ENCODE measurements at regions not wholly inside any gene's neighbourhood (a gene's known extent, or its start where the extent isn't known, plus 50 kb on each side); places are given as distances from the start of the nearest gene placed in this dataset.

DNA sequence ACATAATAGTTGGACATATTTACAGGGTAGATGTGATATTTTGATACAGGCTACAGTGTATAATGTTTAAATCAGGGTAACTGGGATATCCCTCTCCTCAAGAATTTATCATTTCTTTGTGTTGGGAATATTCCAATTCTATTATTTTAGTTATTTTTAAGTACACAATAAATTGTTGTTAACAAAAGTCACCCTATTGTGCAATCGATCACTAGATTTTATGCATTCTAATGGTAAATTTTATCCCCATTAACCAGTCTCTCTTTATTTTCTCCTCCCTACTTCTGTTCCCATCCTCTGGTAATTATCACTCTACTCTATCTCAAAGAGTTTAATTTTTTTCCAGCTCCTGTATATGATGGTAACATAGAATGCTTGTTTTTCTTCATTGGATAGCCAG is 1631.9 kb upstream of the PABPC4L start:
- H3K4me3 ChIP-seq, result no peak overlapping the region
- WGBS, 4 donors, result 60 to 76% (median 61%) methylated on average over 1 of the region's 1 CpG
- H3K9me3 ChIP-seq (replicated peaks in 1 of 3), result no peaks in the 10 kb centered on the region
- no peak for DNase-seq
- no peak overlapping the region for H3K27ac ChIP-seq
- intact Hi-C loops (cut with DNase I), result no loop called here
- no peaks in the 10 kb centered on the region for H3K27me3 ChIP-seq
- TF ChIP-seq POLR2A (IDR thresholded peaks at IDR 0.05), result no peak
- TF ChIP-seq, protein P1, sequence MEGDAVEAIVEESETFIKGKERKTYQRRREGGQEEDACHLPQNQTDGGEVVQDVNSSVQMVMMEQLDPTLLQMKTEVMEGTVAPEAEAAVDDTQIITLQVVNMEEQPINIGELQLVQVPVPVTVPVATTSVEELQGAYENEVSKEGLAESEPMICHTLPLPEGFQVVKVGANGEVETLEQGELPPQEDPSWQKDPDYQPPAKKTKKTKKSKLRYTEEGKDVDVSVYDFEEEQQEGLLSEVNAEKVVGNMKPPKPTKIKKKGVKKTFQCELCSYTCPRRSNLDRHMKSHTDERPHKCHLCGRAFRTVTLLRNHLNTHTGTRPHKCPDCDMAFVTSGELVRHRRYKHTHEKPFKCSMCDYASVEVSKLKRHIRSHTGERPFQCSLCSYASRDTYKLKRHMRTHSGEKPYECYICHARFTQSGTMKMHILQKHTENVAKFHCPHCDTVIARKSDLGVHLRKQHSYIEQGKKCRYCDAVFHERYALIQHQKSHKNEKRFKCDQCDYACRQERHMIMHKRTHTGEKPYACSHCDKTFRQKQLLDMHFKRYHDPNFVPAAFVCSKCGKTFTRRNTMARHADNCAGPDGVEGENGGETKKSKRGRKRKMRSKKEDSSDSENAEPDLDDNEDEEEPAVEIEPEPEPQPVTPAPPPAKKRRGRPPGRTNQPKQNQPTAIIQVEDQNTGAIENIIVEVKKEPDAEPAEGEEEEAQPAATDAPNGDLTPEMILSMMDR (IDR thresholded peaks at IDR 0.05), result no peak
- no peaks in the 10 kb centered on the region for H3K4me1 ChIP-seq (replicated peaks in 1 of 2)
- no peaks in the 10 kb centered on the region for H3K36me3 ChIP-seq (replicated peaks in 1 of 2)

- Histone ChIP-seq H3K27ac (no peak overlapping the region), H3K9me3 (replicated peaks in 1 of 3) (no peaks in the 10 kb centered on the region), H3K27me3 (no peaks in the 10 kb centered on the region), H3K36me3 (replicated peaks in 1 of 2) (no peaks in the 10 kb centered on the region), H3K4me1 (replicated peaks in 1 of 2) (no peaks in the 10 kb centered on the region), H3K4me3 (no peak overlapping the region)
- intact Hi-C loops (cut with DNase I), result no loop called here
- DNase-seq, result no peak
- 60 to 71% (median 63%) methylated on average over 3 of the region's 3 CpGs for WGBS, 4 donors
- no peak for TF ChIP-seq POLR2A (IDR thresholded peaks at IDR 0.05)
- TF ChIP-seq, protein P1 (IDR thresholded peaks at IDR 0.05), result no peak
Measured at GRCh38 chr4:135824759-135825296, 1623.2 kb upstream of the PABPC4L start.

DNA sequence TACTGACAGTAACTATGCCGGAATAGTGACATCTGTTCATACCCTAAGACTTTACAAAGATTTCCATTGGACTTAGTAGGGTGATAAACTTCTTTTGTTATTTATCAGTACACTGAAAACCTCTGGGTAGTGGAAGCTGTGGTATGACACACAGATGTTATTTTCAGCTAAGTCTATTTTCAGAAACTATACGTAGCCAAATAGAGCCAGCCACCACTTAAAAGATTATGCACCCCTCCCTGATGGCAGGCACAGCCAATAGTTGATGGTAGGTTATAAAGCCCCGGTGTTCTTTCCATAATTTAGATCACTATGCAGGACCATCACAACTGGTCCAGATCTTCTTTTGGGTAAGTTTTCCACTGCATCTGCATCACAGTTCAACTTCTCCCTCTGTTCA is 1603.2 kb upstream of the PABPC4L start:
- no peaks in the 10 kb centered on the region for H3K9me3 ChIP-seq (replicated peaks in 1 of 3)
- no peak for DNase-seq
- H3K36me3 ChIP-seq (replicated peaks in 1 of 2), result no peaks in the 10 kb centered on the region
- H3K27ac ChIP-seq, result no peak overlapping the region
- 75 to 82% (median 79%) methylated on average over 3 of the region's 3 CpGs for WGBS, 4 donors
- H3K4me3 ChIP-seq, result no peak overlapping the region
- no peaks in the 10 kb centered on the region for H3K27me3 ChIP-seq
- intact Hi-C loops (cut with DNase I), result no loop called here
- no peaks in the 10 kb centered on the region for H3K4me1 ChIP-seq (replicated peaks in 1 of 2)
- no peak for TF ChIP-seq POLR2A (IDR thresholded peaks at IDR 0.05)
- TF ChIP-seq, protein P1 (IDR thresholded peaks at IDR 0.05), result no peak

GRCh38 chr4:135777361-135777760 is 1575.8 kb upstream of the PABPC4L start:
- Histone ChIP-seq H3K27me3 (no peaks in the 10 kb centered on the region), H3K4me1 (replicated peaks in 1 of 2) (no peaks in the 10 kb centered on the region), H3K36me3 (replicated peaks in 1 of 2) (no peaks in the 10 kb centered on the region), H3K4me3 (no peak overlapping the region), H3K9me3 (replicated peaks in 1 of 3) (no peaks in the 10 kb centered on the region), H3K27ac (no peak overlapping the region)
- intact Hi-C loops (cut with DNase I), result no loop called here
- TF ChIP-seq, protein P1 (IDR thresholded peaks at IDR 0.05), result no peak
- TF ChIP-seq POLR2A (IDR thresholded peaks at IDR 0.05), result no peak
- 33 to 86% (median 68%) methylated on average over 1 of the region's 1 CpG for WGBS, 4 donors
- DNase-seq, result no peak
